Suppressor macrophage treated with lipopolysaccharide for 1 hour (primary cell): ENCODE measurements at regions not wholly inside any gene's neighbourhood (a gene's known extent, or its start where the extent isn't known, plus 50 kb on each side); places are given as distances from the start of the nearest gene placed in this dataset.
"Not testable (repeated sequence)": the region's sequence is repeated elsewhere in the genome, so short reads cannot be mapped to it uniquely, and the experiment has no call there.

Experiments used
- DNase-seq, 3 donors: peaks; one replicate each; pipeline ENCODE4 v3.0.0-alpha.2; 2020 to 2022

DNA sequence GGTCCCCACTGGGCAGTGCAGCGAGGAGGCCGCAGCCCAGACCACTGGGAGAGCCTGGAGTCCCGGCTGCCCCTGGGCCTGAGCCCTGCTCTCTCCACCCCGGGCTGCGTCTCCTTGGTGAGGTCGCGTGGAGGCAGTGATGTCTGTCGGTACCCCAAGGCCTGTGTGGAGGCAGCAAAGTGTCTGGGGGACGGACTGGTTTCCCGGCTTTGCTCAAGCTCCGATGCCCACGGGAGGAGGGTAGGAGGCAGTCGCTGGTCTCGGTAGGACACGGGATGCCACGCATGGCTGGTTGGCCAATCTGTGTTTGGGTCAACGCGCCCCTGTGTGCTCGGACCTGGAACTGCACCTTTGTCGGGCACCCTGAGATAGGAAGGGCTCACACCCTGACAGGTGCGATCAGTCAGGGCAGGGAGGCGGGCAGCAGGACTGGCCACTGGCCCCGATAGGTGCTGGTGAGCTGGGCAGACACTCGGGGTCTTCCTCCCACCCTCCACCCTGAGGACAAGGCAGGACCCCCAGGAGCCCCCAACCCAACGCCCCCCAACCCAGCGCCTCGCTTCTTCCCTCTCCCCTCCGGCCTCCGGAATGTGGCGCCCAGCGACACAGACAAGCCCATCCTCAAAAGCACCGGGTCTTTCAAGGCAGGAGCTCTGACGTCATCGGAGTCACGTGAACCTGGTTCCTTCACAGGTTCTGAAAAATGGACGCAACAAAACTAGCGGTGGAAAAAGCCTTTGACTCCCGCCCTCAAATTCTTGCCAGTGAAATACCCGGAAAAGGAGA lies 288.6 kb downstream of the NDUFA10 start:
- DNase-seq = no peak

GRCh38 chr2:239735829-239736357 lies 289.2 kb downstream of the NDUFA10 start:
- DNase-seq = no peak

- no peak for DNase-seq
These were observed 289.9 kb downstream of the NDUFA10 start for GRCh38 chr2:239735131-239735828.

- no peak for DNase-seq
These were observed 290.6 kb downstream of the NDUFA10 start for GRCh38 chr2:239734436-239735005.

DNA sequence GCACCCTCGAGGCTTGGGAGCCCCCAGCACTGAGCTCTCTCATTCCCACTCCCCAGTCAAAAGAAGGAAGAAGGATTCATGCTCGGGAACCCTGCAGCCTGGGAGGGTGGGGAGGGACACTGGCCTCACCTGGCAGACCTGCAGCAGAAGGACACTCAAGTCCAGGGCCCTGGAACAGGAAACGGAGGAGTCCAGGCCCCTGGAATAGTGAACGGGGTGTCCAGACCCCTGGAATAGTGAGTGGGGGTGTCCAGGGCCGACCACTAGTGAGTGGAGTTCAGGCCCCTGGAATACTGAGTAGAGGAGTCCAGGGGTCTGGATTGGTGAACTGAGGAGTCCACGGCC lies 292.5 kb downstream of the NDUFA10 start:
- no peak for DNase-seq

DNA sequence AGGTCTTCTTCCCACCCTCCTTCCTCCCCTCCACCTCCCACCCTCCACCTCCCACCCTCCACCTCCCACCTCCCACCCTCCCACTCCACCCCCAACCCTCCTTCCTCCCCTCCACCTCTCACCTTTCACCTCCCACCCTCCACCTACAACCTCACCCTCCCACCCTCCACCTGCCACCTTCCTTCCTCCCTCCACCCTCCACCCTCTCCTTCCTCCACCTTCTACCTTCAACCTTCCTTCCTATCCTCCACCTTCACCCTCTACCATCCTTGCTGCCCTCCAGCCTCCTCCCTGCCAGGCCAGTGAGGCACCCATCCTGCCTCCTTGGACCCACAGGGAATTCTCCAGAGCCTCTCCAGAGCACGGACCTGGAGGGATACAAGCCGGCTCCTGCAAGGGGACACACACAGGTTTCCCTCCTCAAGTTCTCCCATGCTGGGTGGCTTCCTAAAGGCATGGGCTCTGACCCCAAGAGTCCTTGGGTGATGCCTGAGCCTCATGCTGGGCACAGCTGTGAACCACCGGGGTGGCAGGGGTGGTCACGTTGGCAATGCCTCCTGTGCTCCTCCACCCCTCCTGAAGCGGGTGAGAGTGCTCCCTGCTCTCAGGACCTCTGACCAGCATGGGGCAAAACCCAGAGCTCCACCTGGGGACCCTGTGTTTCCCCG lies 293.0 kb downstream of the NDUFA10 start:
- no peak for DNase-seq

- no peak for DNase-seq
These were observed 293.7 kb downstream of the NDUFA10 start for GRCh38 chr2:239731422-239731821.

- DNase-seq = no peak
These were observed 294.2 kb downstream of the NDUFA10 start for GRCh38 chr2:239730897-239731296.

DNA sequence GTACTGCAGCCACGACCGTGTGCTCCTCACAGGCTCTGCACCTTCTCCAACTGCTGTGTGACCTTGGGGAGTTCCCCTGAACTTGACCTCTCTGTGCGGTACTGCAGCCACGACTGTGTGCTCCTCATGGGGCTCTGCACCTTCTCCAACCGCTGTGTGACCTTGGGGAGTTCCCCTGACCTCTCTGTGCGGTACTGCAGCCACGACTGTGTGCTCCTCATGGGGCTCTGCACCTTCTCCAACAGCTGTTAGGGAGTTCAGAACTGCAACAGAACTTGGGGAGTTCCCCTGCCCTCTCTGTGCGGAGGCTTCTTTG lies 294.6 kb downstream of the NDUFA10 start:
- not testable (repeated sequence) for DNase-seq

GRCh38 chr2:239729681-239730566 lies 295.2 kb downstream of the NDUFA10 start:
- no peak for DNase-seq

DNA sequence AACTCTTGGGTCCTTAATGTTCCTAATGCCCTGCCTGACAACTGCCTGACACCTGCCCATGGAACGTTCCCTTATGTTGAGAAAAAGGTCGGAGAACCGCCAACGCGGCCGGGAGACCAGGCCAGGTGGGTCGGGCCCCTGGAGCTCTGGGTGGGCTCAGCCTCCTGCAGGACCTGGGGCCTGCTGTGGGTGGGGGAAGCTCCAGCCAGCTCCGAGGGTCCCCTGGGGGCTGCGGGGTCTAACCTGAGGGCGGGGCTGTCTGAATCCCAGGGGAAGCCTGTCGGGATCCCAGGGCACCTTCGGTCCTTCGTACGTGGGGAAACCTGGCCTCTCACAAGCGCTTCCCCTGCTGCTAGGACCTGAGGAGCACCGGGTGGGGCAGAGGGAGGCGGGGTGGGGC lies 296.0 kb downstream of the NDUFA10 start:
- no peak for DNase-seq

DNA sequence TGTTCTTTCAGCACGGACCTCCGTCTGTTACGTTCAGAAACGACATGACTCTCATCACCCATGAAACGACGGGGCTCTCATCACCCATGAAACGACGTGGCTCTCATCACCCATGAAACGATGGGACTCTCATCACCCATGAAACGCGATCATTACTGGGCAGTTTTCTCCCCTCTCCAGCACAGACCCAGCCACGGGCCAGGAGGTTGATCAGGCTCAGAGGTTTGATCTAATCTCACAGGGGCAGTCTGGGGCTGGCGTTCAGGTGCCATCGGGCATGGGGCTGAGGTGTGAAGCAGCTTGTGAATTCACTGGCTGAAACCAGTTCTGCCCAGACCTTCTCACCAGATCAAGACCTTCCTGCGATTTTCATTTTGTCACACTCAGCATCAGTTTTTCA lies 296.4 kb downstream of the NDUFA10 start:
- DNase-seq = no peak

DNA sequence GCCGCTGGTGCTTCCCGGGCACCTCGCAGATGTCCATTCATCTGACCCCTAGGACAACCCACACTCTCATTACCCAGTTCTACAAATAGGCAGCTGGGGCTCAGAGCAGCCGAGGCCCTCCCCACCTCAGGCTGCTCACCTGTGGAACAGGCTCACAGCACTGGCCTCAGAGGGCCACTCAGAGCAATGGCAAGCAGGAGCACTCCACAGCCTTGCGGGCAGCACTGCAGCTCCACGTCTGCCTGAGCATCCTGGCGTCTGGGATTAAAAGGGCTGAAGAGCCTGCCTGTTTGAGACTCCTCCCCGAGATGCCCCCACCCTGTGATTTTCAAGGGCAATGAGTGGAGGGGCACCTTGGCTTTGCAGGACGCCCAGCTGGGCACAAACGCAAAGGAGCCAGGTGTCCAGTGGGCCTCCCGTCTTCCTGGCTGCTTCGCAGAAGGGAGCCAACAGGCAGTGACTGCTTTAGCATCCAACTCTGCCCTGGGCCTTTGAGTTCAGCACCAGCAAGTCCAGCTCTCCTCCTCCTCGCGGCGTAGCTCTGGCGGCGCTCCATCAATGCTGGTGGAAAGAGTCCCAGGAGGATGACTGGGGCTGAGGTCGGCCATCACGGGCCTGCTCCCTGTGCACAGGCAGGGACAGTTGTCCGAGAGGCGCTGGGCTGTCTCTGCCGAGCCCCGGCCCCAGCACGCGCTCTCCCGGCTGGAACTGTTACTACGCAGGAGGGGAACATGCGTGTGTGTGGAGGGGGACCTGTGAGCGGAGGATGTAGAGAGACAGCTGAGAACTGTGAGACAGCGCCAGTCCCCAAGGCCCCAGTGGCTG lies 297.2 kb downstream of the NDUFA10 start:
- no peak for DNase-seq

- no peak for DNase-seq
These were observed 297.9 kb downstream of the NDUFA10 start for GRCh38 chr2:239727182-239727775.

DNA sequence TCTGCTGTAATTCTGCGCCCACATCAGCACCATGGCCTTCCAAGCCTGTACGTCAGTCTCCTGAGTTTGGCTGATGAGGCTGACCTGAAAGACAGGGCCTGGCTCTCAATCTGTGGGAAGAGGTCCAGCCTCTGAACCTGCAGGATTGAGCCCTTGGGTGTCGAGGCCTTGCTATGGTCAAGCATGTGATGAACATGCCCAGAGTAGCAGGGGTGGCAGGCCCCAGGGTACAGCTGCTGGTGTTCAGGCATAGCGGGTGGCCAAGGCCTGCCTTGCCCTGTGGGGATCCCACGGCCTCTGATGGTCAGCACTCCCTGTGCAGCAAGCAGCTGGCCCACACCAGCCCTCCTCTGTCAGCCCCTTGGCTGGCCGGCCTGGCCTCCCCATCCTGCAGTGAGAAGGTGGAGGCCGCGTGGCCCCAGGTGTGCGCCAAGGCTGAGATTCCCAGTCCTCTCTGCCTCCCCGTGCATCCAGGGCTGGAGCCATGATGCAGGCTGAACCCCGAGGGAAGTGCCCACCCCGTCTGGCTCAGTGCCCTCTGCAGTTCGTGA lies 298.4 kb downstream of the NDUFA10 start:
- DNase-seq = no peak

DNA sequence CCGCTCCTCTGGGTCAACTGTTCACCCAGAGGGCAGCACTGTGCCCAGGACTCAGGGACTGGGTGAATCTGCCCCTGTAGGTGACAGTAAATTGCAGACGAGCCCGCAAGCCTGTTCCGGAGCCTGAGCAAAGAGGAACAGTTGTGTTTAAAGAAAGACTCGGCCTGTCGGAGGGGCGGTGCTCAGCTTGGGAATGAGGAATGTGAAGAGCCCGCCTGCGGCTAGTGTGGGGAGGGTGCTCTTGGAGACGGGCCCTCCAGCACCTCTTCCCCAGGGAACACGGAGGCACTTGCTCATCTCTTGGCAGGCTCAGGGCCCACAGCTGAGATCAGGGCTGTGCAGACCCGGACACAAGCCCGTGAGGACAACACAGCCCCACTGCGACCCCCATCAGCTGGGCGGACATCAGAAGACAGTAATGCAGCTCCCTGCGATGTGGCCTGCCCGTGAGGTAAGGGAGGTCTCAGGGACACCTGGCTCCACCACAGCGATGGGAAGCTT lies 299.0 kb downstream of the NDUFA10 start:
- DNase-seq = no peak

- DNase-seq = no peak
These were observed 299.6 kb downstream of the NDUFA10 start for GRCh38 chr2:239725551-239725890.

- DNase-seq = no peak
These were observed 300.1 kb downstream of the NDUFA10 start for GRCh38 chr2:239724851-239725550.

DNA sequence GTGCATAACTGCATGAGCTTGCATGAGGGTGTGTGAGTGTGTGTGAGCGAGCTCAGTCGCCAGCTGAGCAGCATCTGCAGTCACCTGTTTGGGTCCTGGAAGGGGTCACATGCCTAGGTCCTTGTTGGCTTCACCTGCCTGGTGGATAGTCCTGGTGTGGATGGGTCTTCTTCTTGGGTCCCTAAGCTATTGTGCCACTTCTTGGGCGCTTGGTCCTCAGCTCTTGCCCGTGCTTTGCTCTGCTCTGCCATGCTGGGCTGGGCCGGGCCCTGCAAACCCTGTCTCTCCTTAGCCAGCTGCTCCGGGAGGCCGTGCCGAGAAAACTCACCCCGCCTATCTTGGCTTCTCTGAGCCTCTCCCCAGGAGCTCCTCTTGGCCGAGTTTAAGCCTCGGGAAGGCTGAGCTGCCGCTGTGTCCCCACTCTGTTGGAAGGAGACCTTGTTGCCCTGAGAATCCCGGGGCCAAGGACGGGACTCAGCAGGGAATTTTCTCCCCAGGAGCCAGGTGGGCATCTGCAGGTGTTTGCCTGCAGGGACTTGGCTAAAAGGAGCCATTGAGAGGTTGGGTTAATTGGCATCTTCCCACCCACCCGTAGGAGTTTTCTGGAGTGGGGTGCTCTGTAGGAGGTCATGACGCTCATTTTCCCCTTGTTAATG lies 300.8 kb downstream of the NDUFA10 start:
- DNase-seq = no peak
